WTC11 (cell line): ENCODE measurements at regions not wholly inside any gene's neighbourhood (a gene's known extent, or its start where the extent isn't known, plus 50 kb on each side); places are given as distances from the start of the nearest gene placed in this dataset.

Experiments used
- ARID4B ChIP-seq: sonication (generic); formaldehyde crosslinking; IDR thresholded peaks from 2 replicates; pipeline ENCODE4 v1.8.0; 2023; ENCODE audit warnings: missing genetic modification reagents, mild to moderate bottlenecking, borderline replicate concordance
- ATF2 ChIP-seq: sonication (generic); formaldehyde crosslinking; IDR thresholded peaks from 2 replicates; pipeline ENCODE4 v1.8.1; 2022; ENCODE audit warnings: low read depth, missing genetic modification reagents, borderline replicate concordance
- CTCF ChIP-seq: fragments of 200-600 bp; IDR thresholded peaks from 2 replicates; pipeline ENCODE4 v1.8.0; 2022; ENCODE audit warnings: antibody characterized with exemption
- FOXP1 ChIP-seq: sonication (generic); formaldehyde crosslinking; IDR thresholded peaks from 2 replicates; pipeline ENCODE4 v1.8.0; 2022; ENCODE audit warnings: missing genetic modification reagents, mild to moderate bottlenecking, moderate library complexity, borderline replicate concordance
- FOXP4 ChIP-seq: sonication (generic); formaldehyde crosslinking; IDR thresholded peaks from 2 replicates; pipeline ENCODE4 v1.8.0; 2022; ENCODE audit warnings: mild to moderate bottlenecking, missing genetic modification reagents
- IRF2 ChIP-seq: sonication (generic); formaldehyde crosslinking; IDR thresholded peaks from 2 replicates; pipeline ENCODE4 v1.8.0; 2022; ENCODE audit warnings: low read depth, missing genetic modification reagents, borderline replicate concordance
- JUN ChIP-seq: sonication (generic); formaldehyde crosslinking; IDR thresholded peaks from 2 replicates; pipeline ENCODE4 v1.8.0; 2023; ENCODE audit warnings: mild to moderate bottlenecking, missing genetic modification reagents
- MAX ChIP-seq: sonication (generic); formaldehyde crosslinking; IDR thresholded peaks from 2 replicates; pipeline ENCODE4 v1.8.0; 2022; ENCODE audit warnings: mild to moderate bottlenecking, missing genetic modification reagents
- NFE2L1 ChIP-seq: sonication (generic); formaldehyde crosslinking; IDR thresholded peaks from 2 replicates; pipeline ENCODE4 v1.8.1; 2023; ENCODE audit warnings: missing genetic modification reagents
- NFYB ChIP-seq: sonication (generic); formaldehyde crosslinking; conservative IDR thresholded peaks from 2 replicates; pipeline ENCODE4 v1.8.0; 2022; ENCODE audit warnings: low read depth, missing genetic modification reagents
- NR1H2 ChIP-seq: sonication (generic); formaldehyde crosslinking; IDR thresholded peaks from 2 replicates; pipeline ENCODE4 v1.9.0; 2021; ENCODE audit warnings: mild to moderate bottlenecking, moderate library complexity, missing genetic modification reagents
- TEAD4 ChIP-seq: sonication (generic); formaldehyde crosslinking; IDR thresholded peaks from 2 replicates; pipeline ENCODE4 v1.8.0; 2022; ENCODE audit warnings: mild to moderate bottlenecking, missing genetic modification reagents
- ZNF263 ChIP-seq: sonication (generic); formaldehyde crosslinking; IDR thresholded peaks from 2 replicates; pipeline ENCODE4 v1.8.1; 2022; ENCODE audit warnings: low read depth, mild to moderate bottlenecking, moderate library complexity, missing genetic modification reagents

- TF ChIP-seq CTCF, result no peak
- TF ChIP-seq JUN, result no peak
- TF ChIP-seq NR1H2, result no peak
- no peak for TF ChIP-seq NFYB (CRISPR knock-in tag)
- no peak for TF ChIP-seq IRF2 (CRISPR knock-in tag)
- TF ChIP-seq MAX, result no peak
- TF ChIP-seq FOXP1 (CRISPR knock-in tag), result no peak
- no peak for TF ChIP-seq FOXP4 (CRISPR knock-in tag)
- TF ChIP-seq NFE2L1 (CRISPR knock-in tag), result no peak
- TF ChIP-seq ARID4B (CRISPR knock-in tag), result no peak
- no peak for TF ChIP-seq TEAD4 (CRISPR knock-in tag)
- TF ChIP-seq ZNF263, result no peak
- TF ChIP-seq ATF2, result no peak
These were observed 106.7 kb upstream of the ARHGAP24 start for GRCh38 chr4:85368240-85368639.
